HT-29 (cell line): ENCODE measurements at regions not wholly inside any gene's neighbourhood (a gene's known extent, or its start where the extent isn't known, plus 50 kb on each side); places are given as distances from the start of the nearest gene placed in this dataset. TPM values are rescaled to one million over a fixed set of nuclear protein-coding genes. Genes with fewer than 3 reads are reported as not detected.

ENCODE experiments used
- DNase-seq: peaks from one replicate; pipeline ENCODE4 v3.0.0-alpha.2; 2015; ENCODE audit warnings: low spot score
- small RNA-seq: library from RNA; depleted of rRNA; stranded (forward); fragments of <200 nt; gene quantifications from one replicate; pipeline ENCODE3, GENCODE V24; 2014

DNA sequence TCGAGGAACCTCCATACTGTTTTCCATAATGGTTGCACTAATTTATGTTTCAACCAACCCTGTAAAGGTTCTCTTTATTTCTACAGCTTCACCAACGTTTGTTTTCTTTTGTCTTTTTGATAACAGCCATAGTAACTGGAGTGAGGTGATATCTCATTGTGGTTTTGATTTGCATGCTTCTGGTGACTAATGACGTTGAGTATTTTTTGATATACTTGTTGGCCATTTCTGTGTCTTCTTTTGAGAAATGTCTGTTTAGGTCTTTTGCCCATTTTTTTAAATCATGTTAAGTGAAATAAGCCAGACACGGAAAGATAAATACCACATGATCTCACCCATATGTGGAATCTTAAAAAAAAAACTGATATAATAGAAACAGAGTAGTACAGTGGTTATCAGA lies 74.8 kb upstream of the SMIM21 start:
- no peak for DNase-seq

DNA sequence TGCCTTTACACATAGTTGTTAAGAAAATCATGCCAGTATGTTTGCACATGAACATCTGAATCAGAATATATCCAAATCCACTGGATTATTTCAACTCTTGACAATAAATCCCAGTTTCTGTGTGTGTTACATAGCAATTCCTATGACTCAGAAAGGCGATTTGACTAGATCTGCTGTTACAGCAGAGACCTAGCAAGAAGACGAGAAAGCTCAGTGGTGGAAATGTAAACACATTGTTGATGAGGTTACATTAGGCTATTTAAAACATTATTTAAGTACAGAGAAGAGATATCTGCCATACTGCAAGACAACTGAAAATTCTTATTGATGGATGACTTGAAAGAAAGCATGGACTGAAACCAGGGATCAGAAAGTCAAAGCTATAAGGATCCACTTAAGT lies 73.0 kb upstream of the SMIM21 start:
- no peak for DNase-seq

DNA sequence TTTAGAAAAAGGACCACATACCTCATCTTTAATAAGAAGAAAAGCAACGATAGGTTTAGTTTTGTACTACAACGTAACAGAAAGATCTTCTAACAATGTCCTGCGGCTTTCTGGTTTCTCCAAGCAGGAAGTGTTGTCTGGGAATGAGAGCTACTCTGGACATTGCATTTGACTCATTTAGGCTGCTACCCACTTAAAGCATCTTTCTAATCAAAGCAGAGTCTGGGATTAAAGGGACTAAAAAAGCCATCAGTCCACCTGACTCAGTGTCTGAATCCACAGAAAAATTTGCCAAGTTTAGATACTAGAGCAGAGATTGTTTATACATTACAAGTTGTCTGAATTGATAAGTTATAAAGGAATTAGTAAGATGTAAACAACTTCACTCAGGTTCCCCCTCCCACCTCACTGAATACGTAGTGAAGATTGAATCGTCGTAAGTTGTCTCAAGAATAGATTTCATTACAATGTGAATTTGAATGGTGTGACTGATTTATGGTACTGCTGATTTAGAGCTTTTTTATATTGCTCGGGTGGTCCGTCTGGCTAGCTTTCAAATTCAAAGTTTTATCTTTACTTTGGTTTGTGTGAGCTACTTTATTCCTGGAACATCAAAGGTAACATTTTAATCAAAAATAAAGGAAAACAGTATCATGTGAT lies 70.2 kb upstream of the SMIM21 start:
- DNase-seq: no peak

DNA sequence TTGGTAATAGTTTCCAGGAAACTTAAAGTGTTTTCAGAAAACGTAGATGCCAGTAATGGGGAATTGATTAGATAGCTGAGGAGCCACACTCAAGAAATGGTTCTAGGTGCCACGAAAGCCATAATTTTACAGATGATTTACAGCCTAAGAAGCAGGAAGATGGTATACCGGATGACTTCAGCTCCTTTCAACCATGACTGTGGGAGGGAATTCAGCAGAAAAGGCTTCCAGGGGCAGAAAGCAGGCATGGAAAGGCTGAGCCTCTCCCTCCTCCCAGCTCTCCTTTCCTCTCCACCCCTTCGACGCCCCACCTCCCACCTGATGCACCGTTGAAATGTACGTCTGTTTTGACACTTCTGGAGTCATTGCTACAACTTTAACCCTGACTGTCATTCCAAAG lies 68.6 kb upstream of the SMIM21 start:
- DNase-seq: no peak

DNA sequence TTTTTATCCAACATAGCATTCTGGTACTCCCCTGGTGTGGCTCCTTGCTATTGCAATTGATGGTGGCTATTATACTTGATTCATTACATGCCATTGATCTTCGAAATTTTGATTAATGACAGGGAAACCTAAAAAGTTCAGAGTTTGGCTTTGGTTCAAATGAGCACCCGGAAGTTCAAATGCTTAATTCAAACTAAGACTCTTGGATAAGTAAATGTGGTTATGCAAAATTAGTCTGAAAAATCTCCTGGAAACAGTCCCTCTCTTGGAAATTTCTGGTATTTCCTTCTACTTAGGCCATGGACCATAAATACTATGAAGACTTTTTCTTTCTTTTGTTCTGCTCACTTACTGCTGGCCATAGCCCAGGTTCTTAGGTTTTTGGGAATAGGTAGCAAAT lies 65.3 kb upstream of the SMIM21 start:
- no peak for DNase-seq

DNA sequence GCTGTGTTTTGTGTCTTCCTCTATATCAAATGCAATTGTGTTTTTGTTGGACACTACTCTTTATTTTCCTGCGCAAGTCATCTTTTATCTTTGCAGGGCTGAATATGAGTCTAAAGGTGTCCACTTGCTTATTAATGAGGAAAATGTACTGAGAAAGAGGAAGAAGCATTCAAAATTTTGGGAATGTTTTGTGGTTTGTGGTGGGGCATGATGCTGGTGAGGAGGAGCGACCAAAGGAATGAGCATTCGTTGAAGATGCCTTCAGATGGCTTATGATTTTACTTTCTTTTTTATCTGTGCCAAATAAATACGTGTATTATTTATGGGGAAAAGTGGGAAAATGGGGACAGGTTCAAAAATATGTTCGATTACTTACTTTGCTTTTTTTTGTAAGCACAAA lies 63.9 kb upstream of the SMIM21 start:
- DNase-seq: no peak

- no peak for DNase-seq
Measured at GRCh38 chr18:75489493-75490190, 62.1 kb upstream of the SMIM21 start.

GRCh38 chr18:75483662-75484061 lies 56.2 kb upstream of the SMIM21 start:
- DNase-seq: no peak

GRCh38 chr18:75482880-75483279 lies 55.4 kb upstream of the SMIM21 start:
- DNase-seq: no peak

GRCh38 chr18:75480487-75480886 lies 53.0 kb upstream of the SMIM21 start:
- DNase-seq: no peak

GRCh38 chr18:75478996-75479880 lies 51.7 kb upstream of the SMIM21 start:
- DNase-seq: peak; percentile 57

GRCh38 chr18:75477900-75478299 lies 50.4 kb upstream of the SMIM21 start:
- no peak for DNase-seq

Small RNA genes lying in the stretch of these regions (small RNA-seq; reads per million reads assigned to genes)
- not detected for gene AC021506.2
